Adrenal gland (tissue), 5 donors: ENCODE measurements at regions not wholly inside any gene's neighbourhood (a gene's known extent, or its start where the extent isn't known, plus 50 kb on each side); places are given as distances from the start of the nearest gene placed in this dataset.

Experiments
- CTCF ChIP-seq, 6 experiments: fragments of 450-650 bp in 4 of 6; fragments of 200-600 bp in 2 of 6; sonication (generic) in 1 of 6; IDR thresholded peaks; 1 replicate in 5 of 6; 2 replicates in 1 of 6; pipeline versions ENCODE4 v1.5.1 to v1.8.0; 2016 to 2021; ENCODE audit warnings: antibody characterized with exemption in 6 of 6, mild to moderate bottlenecking in 2 of 6, moderate library complexity in 1 of 6
- POLR2A ChIP-seq, 2 donors: fragments of 450-650 bp; IDR thresholded peaks; one replicate each; pipeline ENCODE4 v1.6.1; 2017; ENCODE audit warnings: antibody characterized with exemption in 2 of 2, mild to moderate bottlenecking in 2 of 2, moderate library complexity in 1 of 2
- donor health status: DM: no; HTN: no; CAD: no.

- TF ChIP-seq CTCF (IDR thresholded peaks at IDR 0.05) (no peak), POLR2A (IDR thresholded peaks at IDR 0.05) (no peak)
Observed at GRCh38 chr1:187477535-187477934, 648.8 kb downstream of the PLA2G4A start.
